IPS-NIHi11 (cell line): ENCODE measurements at regions not wholly inside any gene's neighbourhood (a gene's known extent, or its start where the extent isn't known, plus 50 kb on each side); places are given as distances from the start of the nearest gene placed in this dataset.
A peak's percentile ranks its signal among the peaks of the same experiment; 100 is the strongest.
"Not testable (repeated sequence)": the region's sequence is repeated elsewhere in the genome, so short reads cannot be mapped to it uniquely, and the experiment has no call there.

Source experiments
- DNase-seq: peaks from one replicate; pipeline ENCODE4 v3.0.0; 2012; ENCODE audit warnings: mixed read lengths, low spot score

GRCh38 chr13:40362502-40362901 is 303.9 kb downstream of the FOXO1 start:
- DNase-seq, result no peak

- DNase-seq, result no peak
These were observed 302.8 kb downstream of the FOXO1 start for GRCh38 chr13:40363653-40364052.

DNA sequence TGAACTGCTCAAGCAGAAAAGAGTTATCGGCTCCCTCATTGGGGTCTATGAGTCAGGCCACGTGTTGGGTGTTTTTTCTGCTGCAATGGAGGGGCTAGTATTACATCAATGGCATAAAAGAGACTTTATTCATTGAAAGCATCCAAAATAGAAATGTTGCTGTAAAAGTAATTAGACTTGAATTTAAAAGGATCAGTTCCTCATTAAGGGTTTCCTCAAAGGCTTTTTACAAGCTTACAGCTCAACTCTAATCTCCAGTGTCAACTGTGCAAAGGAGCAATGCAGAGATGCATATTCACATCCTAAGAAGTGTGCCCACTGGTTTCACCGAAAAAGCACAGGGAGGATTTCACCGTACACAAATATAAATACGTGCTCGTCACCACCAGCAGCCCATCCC is 300.3 kb downstream of the FOXO1 start:
- no peak for DNase-seq

GRCh38 chr13:40368127-40368891 is 298.1 kb downstream of the FOXO1 start:
- DNase-seq, result no peak

- no peak for DNase-seq
These were observed 295.8 kb downstream of the FOXO1 start for GRCh38 chr13:40370661-40371060.

- no peak for DNase-seq
These were observed 294.8 kb downstream of the FOXO1 start for GRCh38 chr13:40371531-40372125.

- not testable (repeated sequence) for DNase-seq
These were observed 292.8 kb downstream of the FOXO1 start for GRCh38 chr13:40373608-40374007.

DNA sequence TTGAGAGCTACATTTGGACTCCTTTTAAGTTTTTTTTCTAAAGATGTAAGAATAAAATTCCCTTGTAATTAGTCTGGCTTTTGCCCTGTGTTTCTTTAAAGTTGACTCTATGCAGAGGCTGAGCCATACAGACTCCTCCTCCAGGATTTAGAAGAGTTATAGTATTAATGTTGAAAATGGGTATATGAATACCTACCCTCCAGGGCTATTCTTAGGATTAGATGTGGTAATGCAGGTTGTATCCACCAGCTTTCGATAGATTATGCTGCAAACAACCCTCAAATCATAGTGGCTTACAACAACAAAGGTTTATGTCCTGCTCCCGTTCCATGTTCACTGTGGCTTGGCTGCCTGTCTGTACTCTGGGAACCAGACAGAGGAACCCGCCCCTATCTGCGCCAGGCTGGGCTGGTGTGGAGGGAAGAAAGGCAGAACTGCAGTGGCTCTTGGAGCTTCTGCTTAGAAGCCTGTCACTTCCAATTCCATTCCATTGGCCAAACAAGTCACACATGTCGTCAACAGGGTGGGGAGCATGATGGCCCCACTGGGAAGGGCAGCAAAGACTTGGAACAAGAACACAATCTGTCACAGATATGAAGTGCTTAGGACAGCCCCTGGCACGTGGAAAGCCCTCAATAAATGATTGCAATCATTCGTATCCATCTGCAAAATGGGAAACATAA is 290.8 kb downstream of the FOXO1 start:
- DNase-seq, result no peak

DNA sequence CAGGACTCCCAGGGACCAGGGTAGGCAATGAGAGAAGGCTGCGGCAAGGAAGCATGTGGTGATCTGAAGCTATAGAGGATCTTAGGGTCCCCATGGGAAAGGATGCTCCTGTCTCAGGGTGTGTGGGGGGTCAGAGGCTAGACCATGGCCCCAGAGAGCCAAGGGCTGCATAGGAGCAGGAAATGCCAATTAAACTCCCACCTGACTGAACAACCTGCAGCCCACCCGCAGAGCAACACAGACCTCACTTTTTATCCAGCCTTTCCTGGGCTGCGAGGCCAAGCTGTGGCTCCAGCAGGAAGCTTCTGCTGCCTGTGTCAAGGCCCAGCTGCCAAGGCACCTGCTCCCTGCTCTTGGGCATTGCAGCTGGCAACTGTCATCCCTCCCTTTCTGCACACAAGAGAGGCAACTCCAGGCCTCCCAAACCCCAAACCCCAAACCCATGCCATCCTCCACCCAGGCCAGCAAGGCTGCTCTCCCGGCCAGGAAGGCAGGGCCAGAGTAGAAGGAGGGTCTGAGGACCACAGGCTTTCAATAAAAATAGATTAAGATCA is 290.1 kb downstream of the FOXO1 start:
- no peak for DNase-seq

DNA sequence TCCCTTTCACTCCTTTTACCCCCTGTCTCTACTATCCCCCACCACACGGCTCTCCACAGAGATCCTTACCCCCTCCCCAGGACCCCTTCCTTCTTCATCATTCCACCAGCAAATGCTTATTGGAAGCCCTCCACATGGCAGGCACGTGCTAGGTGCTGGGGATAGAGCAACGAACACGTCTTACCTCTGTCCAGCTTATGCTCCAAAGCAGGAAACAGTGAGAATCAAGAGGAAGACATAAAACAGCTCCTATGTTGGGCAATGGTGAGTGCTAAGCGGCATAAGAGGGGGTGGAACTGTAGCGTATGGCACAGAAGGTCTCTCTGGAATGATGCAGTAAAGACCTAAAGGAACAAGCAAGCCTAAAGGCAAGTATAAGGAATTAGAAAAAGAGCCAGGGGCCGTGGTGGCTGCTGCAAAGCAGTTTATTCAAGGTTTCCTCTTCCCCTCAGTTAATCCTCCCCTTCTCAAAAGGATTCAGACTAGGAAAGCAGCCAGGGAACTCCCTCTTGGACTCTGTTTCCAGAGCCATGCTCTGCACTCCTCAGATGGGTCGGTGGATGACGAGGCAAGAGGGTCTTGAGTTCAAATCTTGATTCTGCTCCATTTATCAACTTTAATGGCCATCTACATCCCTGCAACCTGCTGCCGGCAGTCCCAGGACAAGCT is 289.4 kb downstream of the FOXO1 start:
- no peak for DNase-seq

DNA sequence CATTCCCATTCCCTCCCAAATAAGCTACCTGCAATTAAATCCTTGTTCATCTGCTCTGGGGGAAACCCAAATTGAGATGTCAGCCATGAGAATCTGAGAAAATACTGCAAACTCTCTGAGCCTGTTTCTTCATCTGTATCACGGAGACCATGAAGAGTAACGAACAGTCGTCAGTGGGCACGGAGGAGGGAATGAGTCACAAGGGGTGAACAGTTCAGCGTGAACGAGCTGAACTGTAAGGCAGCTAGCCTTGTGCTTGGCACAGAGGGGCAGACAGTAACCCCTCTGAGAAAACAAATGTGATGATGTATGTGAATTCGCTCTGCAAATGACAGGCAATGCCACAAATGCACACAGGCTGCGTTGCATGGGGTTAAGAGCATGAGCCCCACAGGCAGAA is 288.7 kb downstream of the FOXO1 start:
- DNase-seq, result no peak

- no peak for DNase-seq
These were observed 287.2 kb downstream of the FOXO1 start for GRCh38 chr13:40379196-40379595.

DNA sequence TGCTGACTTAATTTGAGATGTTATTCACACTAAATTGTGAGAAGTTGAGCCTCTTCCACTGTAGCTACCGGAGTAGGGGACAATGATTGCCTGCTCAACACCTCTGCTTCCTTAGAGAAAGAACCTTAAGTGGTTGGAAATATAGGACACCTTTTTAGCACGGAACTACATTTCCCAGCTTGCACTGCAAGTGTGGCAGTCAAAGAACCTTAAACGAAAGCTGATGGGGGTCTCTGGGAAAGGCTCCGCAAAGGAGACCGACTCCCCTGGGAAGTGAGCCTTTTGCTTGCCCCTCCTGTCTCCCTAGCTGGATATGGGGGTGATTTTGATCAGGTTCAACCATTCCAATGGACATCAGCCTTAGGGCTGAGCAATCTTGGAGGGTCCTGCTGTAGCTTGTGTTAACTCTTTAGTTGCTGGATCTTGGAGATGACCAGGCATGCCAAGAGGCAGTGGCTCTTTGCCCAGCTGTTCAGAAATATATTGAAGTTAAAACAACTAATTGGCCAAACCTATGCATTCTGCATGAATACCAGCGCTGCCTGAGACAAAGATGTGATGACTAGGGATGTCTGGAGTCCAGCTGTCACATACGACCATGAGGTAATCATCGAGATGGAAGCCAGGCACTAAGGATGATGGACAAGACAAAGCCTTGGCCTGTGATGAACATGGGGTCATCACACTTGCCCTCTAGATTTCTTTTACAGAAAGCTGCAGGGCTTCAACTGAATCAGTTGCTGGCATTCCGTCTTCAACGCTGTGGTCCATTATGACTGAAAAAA is 286.5 kb downstream of the FOXO1 start:
- DNase-seq, result peak; percentile 42

- DNase-seq, result no peak
These were observed 284.3 kb downstream of the FOXO1 start for GRCh38 chr13:40381935-40382764.

DNA sequence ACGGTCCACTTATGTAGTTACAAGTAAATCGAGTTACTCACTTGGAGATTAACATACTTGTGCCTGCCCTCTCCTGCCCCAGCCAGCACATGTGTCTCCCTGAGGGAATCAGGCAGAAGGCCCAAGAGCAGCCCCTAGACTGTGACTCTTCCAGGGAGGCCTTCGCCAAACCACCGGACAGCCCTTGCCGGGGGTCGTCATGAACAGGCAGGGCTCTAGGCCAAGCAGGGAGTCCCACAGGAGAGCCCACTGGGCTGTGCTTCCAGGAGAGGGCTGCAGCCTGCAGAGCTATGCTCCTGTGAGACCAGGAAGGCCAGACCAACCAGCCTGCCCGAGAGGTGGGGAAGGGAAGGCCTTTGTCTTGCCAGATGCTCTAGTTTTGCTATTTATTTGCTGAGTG is 283.3 kb downstream of the FOXO1 start:
- DNase-seq, result no peak

DNA sequence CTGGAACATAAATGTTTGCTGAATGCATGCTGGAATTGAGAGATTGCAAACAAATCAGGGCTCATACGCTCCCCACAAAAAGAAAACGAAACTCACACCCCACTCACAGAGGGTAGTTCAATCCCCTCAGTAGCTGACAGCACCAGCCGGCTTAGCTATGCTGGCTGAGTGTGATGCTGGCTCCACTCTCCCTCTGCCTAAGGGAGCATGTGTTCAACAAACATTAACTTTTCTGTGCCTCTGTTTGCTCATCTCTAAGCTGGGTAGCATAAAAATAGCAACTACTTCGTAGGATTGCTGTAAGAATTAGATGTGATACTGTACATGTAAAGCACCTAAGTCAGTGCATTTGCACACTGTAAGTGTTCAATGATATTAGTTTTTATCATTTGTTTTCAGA is 282.6 kb downstream of the FOXO1 start:
- no peak for DNase-seq

GRCh38 chr13:40384976-40385857 is 281.2 kb downstream of the FOXO1 start:
- no peak for DNase-seq

DNA sequence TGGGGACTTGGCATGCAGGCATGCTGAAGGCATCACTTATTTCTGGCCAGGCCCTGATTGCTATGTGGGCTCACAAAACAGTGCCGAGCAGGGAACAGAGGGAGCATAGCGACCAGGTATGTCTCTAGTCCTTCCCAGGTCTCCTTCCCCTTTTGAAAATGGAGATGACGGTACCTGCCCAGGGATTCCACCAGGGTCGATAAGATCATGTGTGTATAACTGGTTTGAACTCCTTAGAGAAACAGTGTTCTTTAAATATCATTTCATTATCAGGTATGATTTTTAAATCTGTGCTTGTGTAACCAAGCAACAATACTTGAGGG is 280.6 kb downstream of the FOXO1 start:
- no peak for DNase-seq

GRCh38 chr13:40386586-40386985 is 279.9 kb downstream of the FOXO1 start:
- DNase-seq, result no peak

- DNase-seq, result no peak
These were observed 278.7 kb downstream of the FOXO1 start for GRCh38 chr13:40387775-40388174.
